Epithelial cell of esophagus (primary cell): ENCODE measurements at regions not wholly inside any gene's neighbourhood (a gene's known extent, or its start where the extent isn't known, plus 50 kb on each side); places are given as distances from the start of the nearest gene placed in this dataset.

ENCODE experiments used
- DNase-seq: peaks from one replicate; pipeline ENCODE4 v3.0.0; 2010; ENCODE audit warnings: low read depth
- H3K4me3 ChIP-seq: 2 replicates; pipeline ENCODE4 v1.5.1; 2011; ENCODE audit warnings: mild to moderate bottlenecking, low read length, control low read depth
- CTCF ChIP-seq: IDR thresholded peaks from 2 replicates; pipeline ENCODE4 v1.5.1; 2011; ENCODE audit warnings: low read depth, mild to moderate bottlenecking, low read length, control low read depth, inconsistent platforms; ENCODE audit not compliant: insufficient read depth; ENCODE audit errors: missing control alignments

- H3K4me3 ChIP-seq: no peak overlapping the region
- TF ChIP-seq CTCF: no peak
- peak; percentile 14 for DNase-seq
These were observed 159.5 kb upstream of the USP38 start for GRCh38 chr4:143025081-143025704.

GRCh38 chr4:143026459-143027170 is 158.1 kb upstream of the USP38 start:
- no peak overlapping the region for H3K4me3 ChIP-seq
- TF ChIP-seq CTCF: no peak
- no peak for DNase-seq

- no peak overlapping the region for H3K4me3 ChIP-seq
- no peak for DNase-seq
- TF ChIP-seq CTCF: no peak
These were observed 149.1 kb upstream of the USP38 start for GRCh38 chr4:143035661-143036060.

GRCh38 chr4:143036443-143036842 is 148.3 kb upstream of the USP38 start:
- H3K4me3 ChIP-seq: no peak overlapping the region
- TF ChIP-seq CTCF: no peak
- DNase-seq: no peak

GRCh38 chr4:143046454-143046853 is 138.3 kb upstream of the USP38 start:
- no peak for TF ChIP-seq CTCF
- no peak for DNase-seq

GRCh38 chr4:143046906-143047305 is 137.8 kb upstream of the USP38 start:
- DNase-seq: no peak
- TF ChIP-seq CTCF: no peak
- H3K4me3 ChIP-seq: no peak overlapping the region

More at GRCh38 chr4:143046454-143046853, 138.3 kb upstream of the USP38 start:
- no peak overlapping the region for H3K4me3 ChIP-seq

- H3K4me3 ChIP-seq: no peak overlapping the region
- DNase-seq: no peak
- no peak for TF ChIP-seq CTCF
These were observed 129.7 kb upstream of the USP38 start for GRCh38 chr4:143054971-143055370.
